NOMO-1 (cell line): ENCODE measurements at regions not wholly inside any gene's neighbourhood (a gene's known extent, or its start where the extent isn't known, plus 50 kb on each side); places are given as distances from the start of the nearest gene placed in this dataset.
A peak's percentile ranks its signal among the peaks of the same experiment; 100 is the strongest.
"Not testable (repeated sequence)": the region's sequence is repeated elsewhere in the genome, so short reads cannot be mapped to it uniquely, and the experiment has no call there.

ENCODE experiments used
- DNase-seq, 2 experiments: peaks; one replicate each; lab custom pipeline; 2025; ENCODE audit not compliant: unreplicated experiment in 2 of 2; lab: John Stamatoyannopoulos, UW

DNA sequence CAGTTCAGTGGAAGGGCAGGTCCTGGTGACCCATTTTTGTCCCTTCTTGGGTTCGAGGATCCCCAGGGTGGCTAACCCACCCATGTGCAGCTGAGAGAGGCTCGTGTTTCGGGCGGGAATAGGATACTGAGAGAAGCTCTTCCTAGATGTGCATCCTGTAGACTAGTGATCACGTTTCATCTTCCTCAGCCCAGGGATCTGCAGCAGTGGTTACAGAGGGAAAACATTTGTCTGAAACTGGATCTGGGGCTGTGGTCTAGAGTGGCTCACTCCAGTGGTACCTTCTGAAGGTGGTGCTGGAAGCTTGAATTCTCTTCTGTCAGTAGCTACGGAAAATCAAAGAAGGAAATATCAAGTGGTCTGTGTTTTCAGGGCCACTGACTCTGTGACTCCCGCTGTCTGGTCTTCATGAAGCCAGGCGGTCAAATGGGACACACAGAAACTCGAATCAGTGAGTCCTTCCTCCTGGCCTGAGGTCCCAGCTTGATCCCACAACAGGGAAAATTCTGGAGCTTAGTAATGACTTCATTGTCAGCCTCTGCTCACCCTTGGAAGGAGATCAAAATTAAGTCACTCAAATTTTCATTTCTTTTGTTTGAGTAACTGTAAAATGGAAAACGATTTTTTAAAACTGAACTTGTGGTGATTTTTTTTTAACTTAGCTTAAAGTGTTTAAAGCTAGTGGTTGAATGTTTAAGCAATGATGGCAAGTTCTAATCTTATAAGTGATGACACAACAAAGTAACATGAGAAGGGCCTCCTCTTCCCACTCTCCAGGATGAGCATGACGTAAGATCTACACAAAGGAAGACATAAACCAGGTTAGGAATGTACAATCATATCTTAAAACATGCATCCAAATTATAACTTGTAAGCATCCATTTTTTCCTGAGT lies 469.3 kb upstream of the KLF6 start:
- DNase-seq, result no peak

DNA sequence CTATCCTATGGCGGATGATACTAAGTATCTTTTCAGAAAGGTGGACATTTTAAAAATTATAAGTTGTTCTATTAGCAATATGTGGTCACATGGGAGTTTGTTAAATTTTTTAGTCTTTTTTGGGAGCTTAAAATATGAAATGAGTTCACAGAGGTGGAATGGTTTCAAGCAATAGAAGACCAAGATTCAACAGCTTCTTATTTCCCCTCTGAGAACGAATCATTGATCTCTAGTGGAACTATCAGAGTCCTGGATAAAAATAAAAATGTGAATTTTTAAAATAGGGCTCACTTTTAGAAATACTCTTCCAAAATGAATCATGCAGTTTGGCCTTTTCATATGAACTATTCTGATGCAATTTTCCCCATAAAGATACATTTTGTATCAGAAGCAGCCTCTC lies 467.7 kb upstream of the KLF6 start:
- DNase-seq, result no peak

DNA sequence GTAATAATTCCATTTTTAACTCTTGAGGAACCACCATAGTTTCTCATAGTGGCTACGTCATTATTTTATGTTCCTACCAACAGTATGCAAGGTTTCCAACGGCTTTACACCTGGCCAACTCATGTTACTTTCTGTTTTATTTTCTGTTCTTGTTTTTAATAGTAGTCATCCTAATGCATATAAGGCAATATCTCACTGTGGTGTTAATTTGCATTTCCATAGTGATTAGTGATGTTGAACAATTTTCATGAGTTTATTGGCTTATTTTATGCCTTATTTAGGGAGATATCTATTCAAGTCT lies 465.5 kb upstream of the KLF6 start:
- no peak for DNase-seq

DNA sequence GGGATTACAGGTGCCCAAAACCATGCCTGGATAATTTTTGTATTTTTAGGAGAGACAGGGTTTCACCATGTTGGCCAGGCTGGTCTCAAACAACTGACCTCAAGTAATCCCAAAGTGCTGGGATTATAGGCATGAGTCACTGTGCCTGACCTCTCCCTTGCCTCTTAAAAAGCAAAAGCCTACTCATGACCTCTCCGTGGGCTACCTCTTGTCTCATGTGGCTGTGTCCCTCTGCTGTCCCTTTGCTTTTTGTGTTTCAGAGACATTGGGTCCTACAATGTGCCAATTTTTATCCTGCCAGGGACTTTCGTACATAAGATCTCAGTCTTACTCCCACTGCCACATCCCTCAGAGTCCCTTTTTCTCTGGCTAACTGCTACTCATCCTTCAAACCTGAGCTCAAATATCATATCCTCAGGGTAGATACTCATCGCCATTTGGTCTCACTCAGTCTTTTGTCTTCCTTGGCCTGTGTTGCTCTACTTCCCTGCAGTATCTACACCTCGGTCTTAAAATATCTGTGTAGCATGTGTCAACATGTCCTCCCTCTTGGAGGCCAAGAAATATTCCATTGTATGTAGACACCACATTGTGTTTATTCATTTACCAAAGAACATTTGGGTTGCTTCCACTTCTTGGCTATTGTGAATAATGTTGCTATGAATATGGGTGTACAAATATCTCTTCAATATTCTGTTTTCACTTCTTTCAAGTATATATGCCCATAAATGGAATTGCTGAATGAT lies 465.0 kb upstream of the KLF6 start:
- no peak for DNase-seq

DNA sequence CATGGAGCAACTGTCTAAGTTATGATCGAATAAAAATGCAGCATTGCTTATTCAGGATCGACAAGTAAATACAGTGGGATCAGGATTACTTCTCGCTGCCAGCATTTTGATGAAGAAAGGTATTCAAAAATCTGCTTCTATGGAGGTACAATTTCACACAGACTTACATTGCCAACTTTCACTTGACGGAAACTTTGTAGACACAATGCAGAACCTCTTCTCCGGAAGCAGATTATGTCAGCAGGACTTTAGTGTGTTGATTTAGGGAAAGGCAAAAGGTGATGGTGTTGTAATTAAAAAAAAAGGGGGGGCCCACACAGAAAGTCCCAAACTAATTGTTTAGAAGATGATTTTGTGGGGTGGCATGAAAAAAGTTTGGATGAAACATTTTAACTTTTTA lies 462.4 kb upstream of the KLF6 start:
- no peak for DNase-seq

DNA sequence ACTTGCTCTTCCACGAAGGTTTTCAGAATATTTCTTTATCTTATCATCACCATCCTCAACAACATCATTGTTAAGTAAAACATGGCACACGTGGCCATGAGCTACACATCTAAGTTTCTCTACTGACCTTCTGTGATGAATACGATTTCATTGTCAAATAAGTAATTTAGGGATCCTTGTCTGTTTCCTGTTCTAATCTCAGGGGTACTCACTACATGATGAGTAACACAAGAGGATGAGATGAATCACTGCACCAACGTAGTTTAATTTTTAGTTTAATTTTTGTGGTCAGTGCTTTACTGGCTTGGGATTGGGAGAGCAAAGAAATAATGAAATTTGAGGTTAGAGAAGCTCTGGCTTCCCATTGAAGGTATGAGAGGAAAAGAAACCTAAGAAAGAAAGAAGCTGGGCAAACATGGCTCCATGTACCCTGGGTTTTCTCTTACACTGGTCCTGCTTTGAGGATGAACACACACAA lies 461.9 kb upstream of the KLF6 start:
- peak in 1 of 2 experiments; percentile 11 for DNase-seq

DNA sequence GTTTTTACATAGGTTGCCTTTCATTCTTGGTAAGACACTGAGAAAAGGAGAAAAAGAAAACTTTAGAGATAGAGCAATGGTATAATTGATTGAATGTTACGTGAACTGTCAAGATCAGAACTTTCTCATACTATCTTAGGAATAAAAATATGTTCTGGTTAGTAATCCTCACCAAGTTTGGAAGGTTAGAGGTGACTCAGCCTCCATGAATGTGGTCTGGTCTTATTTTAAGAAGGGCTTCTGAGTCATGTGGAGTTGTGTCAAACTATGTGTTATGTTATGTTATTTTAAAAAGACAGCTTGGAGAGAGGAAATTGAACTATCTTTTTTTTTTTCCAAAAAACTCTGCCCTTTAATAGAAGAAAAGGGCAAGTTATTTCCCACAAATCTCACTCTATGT lies 458.6 kb upstream of the KLF6 start:
- peak in 1 of 2 experiments; percentile 63 for DNase-seq

DNA sequence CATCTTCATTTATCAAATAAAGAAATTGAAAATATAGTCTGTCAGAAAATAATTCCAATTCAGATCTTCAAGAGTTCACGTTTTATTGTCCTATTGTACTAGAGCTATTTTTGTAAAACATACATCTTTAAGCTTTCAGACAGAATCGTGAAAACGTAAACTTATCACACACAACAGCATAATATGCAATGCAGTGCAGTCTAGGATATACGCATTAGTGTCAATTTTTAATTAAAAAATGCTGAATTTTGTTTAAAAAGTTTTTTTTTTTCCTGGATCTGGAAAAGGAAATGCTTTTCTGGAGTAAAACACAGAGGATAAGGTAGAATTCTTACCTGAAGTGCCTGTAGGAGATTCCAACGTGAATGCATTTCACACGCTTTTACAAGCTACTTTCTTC lies 458.2 kb upstream of the KLF6 start:
- no peak for DNase-seq

DNA sequence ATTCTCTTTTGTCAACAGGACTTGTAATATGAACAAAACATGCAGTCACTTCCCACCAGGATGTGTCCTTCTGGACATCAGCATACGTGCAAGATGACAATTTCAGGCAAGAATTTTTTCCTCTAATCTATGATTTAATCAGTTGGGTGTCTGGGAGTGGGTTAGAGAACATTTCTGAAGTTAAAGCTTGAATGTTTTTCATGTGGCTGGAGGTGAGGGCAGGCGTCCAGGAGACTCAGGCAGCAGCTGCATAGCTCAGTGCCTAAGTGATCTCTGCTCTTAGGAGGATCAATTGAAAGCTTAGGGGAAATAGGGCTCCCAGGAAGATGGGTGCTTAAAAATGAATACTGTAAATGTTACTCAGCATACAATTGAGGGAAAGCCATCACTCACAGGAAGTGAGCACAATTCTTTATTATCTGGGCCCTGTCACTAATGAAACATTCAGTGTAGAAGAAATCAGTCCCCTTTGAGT lies 457.6 kb upstream of the KLF6 start:
- DNase-seq, result no peak

DNA sequence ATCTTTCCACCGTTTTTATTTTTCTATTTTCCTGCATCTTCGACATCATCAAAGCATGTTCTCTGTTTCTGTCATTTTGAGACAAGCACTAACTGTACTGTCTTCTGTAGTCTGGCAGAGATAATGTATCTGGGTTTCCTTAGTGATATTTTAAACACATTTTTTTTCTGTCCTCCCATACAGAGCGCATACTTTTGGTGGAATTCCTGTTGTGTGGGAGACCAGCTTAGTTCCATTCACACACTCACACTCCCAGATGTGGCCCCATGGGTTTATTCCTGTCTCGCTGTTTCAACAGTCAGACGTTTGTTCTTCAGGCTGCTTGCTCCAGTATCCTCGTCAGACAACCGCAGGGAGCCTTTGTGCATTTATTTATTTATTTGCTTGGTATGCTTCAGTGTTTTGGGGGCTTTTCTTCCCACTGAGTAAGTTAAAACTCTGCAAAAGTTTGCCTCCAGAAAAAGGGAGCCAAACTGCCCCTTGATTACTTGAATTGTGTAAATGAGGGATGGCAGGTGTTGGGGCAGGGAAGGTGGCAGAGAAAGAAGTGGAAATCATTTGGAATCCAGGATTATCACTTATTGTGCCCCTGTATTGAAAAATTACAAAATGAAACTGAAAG lies 456.8 kb upstream of the KLF6 start:
- DNase-seq, result no peak

DNA sequence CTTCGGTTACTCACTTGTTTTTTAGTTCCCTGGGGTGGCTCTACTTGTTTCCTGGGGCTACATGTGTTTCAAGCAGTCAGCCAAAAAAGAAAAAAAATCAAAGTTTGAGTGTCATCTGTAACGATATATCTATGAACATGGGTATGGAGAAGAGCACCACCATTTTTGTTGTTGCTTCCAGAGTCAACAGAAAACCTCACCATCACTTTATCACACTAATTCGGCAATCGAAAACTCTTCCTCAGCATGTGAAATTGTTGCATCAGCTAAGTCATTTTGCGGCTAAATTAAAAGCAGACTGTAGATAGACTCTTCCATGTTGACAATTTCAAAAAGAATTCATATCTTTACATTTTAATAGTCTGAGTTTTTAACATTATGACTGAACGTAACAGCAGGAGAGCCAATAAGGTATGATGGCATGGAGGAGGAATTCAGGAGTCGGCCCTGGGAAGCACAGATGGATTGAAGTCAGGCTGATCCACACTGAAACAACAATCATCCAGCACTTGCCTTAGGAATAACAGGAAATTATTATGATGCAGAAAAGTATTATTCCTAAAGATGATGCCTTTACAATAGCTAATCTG lies 455.7 kb upstream of the KLF6 start:
- DNase-seq, result no peak

DNA sequence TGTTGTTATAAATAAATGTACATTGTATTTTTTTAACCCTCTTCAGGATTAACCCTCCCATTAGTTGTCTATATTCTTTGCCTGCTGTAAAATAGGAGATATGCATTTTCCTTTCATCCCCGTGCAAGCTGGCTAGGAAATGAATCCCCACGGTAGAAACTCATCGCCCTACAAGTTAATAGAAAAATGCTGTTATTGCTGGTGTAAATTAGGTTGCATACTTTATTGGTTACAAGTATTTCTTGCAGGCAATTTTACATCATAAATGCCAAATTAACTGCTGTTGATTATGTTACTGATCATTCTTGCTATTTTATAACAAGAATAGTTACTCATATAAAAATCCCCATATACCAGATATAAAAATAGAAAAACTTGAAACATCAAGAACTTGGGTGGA lies 454.2 kb upstream of the KLF6 start:
- no peak for DNase-seq

DNA sequence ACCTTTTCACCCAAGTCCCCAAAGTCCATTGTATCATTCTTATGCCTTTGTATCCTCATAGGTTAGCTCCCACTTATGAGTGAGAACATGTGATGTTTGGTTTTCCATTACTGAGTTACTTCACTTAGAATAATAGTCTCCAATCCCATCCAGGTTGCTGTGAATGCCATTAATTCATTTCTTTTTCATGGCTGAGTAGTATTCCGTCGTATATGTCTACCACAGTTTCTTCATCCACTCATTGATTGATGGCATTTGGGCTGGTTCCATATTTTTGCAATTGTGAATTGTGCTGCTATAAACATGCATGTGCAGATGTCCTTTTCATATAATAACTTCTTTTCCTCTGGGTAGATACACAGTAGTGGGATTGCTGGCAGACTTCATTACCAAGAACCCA lies 451.9 kb upstream of the KLF6 start:
- not testable (repeated sequence) for DNase-seq

DNA sequence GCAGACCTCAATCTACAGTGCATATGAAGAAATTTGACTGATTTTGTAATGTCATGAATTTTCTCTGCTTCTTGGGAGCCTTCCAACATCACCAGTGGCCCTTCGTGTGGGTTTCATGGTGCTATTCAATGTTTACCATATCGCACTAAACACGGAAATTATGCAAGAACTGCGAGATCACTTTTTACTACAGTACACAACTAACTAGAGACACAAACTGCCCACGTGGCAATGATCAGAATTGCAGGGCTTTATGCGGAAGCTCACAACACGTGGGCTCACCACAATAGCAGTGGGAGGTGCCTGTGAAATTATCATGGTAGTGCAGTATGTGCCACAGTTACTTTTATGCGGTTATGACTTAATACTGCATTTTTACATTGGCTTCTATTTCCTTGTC lies 449.7 kb upstream of the KLF6 start:
- peak; percentile 71 to 83 for DNase-seq

DNA sequence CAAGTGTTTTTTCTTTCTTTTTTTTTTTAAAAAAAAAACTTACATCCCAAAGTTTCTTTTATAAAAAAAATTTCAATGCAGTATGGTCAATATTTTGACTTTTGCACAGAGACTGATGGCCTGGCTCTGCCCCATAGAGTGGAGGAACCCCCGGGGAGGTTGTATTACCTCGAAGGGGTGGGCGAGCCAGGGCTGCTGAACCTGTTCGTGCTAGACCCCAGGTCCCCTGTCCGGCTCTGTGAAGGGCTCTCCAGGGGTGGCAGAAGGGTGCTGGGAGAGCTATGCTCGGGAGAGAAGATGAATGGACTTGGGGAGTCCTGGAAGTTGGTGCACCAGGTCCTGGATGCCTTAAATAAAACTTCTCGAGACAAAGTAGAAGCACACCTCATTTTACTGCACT lies 446.4 kb upstream of the KLF6 start:
- no peak for DNase-seq

DNA sequence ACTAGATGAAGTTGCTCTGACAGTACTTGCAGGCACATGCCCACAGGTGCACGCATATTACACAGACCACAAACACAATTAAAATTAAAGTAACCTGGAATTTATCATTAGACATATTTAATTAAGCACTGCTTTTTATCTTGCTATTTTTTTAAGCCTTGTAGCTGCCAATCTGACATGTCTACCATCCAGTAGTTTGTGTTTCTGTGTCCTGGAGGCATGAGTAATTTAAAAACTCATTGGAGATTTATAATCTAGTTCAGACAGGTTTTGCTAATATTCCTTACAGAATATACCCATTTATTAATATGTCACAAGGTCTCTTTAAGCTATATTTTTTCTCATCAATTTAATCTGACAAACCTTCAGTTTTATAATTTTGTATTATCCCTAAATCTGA lies 445.0 kb upstream of the KLF6 start:
- DNase-seq, result no peak

DNA sequence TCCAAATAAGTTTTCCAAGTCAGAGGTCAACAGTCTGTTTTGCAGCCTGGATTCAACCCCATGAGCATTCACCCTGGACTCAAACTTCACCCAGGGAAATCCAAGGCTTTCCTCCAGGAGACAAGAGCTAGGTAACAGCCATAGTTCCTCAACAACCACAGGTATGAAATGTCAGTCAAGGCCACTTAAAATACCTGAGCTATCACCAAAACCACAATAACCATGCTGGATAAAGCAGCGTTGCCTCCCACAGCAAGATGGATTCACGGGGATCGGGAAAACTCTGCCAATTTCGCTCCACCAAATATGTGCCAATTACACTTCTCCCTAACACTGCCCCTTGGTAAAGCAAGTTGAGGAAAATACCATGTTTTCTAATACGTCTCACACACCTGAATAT lies 444.1 kb upstream of the KLF6 start:
- DNase-seq, result no peak

DNA sequence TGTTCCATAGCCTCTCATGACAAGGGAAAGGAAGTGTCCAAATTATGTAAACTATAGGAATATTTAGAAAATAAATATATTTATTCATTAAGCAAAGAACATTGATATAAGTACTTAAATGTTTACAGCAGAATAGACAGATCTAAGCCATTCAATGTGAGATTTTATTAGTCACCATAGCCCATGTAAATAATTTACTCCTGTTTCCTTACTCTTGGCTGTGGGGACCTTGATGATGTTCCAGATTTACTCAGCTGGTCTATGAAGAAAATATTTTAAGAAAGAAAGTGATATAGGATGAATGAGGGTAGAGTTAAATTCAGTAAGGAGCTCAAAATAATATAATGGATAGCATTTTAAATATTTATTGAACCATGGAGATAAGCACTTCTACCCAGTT lies 442.6 kb upstream of the KLF6 start:
- DNase-seq, result no peak

DNA sequence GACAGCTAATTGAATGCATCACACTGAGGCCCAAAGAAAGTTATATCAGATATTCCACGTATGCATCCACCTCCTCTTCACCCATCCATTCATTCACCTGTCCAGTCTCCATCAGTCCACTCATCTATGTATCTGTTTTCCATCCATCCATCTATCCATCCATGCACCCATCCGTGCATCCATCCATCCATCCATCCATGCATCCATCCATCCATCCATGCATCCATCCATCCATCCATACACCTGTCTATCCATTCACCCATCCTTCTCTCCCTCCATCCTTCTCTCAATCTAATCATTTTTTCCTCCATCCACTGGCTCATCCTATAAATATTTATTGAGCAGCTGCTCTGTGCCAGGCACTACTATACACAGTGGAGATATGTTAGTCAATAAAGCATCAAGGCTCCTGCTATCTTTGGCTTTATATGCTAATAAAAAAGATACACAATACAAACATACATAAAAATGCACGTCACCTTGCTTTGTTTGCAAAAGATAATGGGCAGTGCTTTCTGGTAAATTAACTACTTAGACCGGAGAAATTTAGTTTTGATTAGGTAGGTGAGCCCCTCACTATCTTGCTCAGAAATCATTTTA lies 442.0 kb upstream of the KLF6 start:
- DNase-seq, result no peak

DNA sequence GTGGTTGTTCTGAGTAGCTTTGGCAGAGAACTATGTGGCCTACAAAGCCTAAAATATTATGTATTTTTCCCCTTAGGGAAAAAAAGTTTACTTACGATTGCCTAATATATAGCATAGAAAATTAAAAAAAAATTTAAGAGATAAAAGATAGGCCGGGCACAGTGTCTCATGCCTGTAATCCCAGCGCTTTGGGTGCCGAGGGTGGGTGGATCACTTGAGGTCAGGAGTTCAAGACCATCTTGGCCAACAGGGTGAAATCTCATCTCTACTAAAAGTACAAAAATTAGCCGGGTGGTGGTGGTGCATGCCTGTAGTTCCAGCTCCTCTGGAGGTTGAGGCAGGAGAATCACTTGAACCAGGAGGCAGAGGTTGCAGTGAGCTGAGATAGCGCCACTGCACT lies 439.2 kb upstream of the KLF6 start:
- no peak for DNase-seq

DNA sequence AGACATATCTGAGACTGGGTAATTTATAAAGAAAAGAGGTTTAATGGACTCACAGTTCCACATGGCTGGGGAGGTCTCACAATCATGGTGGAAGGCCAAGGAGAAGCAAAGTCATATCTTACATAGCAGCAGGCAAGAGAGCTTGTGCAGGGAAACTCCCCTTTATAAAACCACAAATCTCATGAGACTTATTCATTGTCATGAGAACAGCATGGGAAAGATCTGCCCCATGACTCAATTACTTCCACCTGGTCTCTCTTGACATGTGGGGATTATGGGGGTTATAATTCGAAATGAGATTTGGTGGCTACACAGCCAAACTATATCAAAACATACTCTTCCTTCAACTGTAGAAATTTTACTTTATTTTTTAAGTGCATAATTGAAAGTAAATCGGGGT lies 436.3 kb upstream of the KLF6 start:
- DNase-seq, result not testable (repeated sequence)
